ENCODE measurements at regions not wholly inside any gene's neighbourhood (a gene's known extent, or its start where the extent isn't known, plus 50 kb on each side); places are given as distances from the start of the nearest gene placed in this dataset.

DNA sequence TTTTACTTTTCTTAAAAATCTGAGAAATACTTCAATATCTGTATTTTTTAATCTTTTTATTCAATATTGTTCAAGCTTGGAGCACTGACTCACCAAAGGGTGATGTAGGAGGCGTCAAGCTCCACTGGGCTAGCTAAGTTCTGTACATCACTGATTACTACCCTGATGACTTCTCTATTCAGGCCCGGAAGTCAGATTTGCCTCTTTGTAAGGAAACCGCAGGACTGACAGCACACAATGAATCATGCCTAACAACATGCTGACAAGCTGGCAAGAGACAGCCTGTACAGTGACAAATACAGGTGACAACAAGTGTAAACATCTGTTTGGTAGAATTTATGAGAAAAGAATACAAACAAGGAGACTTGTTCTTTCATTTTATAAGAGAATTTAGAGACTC is 627.9 kb upstream of the RORB start:
- Histone ChIP-seq H3K27me3 (no peaks in the 10 kb centered on the region), H3K4me3 (no peak overlapping the region), H3K4me1 (peaks cover 0 to 5% (median 0%) of the 10 kb centered on the region in 3 donors), H3K9me3 (no peaks in the 10 kb centered on the region), H3K27ac (no peak overlapping the region), H3K36me3 (no peaks in the 10 kb centered on the region)
- no peak for DNase-seq
- TF ChIP-seq POLR2A (IDR thresholded peaks at IDR 0.05), result no peak
- TF ChIP-seq, protein P1, sequence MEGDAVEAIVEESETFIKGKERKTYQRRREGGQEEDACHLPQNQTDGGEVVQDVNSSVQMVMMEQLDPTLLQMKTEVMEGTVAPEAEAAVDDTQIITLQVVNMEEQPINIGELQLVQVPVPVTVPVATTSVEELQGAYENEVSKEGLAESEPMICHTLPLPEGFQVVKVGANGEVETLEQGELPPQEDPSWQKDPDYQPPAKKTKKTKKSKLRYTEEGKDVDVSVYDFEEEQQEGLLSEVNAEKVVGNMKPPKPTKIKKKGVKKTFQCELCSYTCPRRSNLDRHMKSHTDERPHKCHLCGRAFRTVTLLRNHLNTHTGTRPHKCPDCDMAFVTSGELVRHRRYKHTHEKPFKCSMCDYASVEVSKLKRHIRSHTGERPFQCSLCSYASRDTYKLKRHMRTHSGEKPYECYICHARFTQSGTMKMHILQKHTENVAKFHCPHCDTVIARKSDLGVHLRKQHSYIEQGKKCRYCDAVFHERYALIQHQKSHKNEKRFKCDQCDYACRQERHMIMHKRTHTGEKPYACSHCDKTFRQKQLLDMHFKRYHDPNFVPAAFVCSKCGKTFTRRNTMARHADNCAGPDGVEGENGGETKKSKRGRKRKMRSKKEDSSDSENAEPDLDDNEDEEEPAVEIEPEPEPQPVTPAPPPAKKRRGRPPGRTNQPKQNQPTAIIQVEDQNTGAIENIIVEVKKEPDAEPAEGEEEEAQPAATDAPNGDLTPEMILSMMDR (IDR thresholded peaks at IDR 0.05), result no peak
- WGBS, 2 donors, result 6 to 14% methylated on average over 3 of the region's 3 CpGs
- intact Hi-C loops (cut with DNase I), result no loop called here

DNA sequence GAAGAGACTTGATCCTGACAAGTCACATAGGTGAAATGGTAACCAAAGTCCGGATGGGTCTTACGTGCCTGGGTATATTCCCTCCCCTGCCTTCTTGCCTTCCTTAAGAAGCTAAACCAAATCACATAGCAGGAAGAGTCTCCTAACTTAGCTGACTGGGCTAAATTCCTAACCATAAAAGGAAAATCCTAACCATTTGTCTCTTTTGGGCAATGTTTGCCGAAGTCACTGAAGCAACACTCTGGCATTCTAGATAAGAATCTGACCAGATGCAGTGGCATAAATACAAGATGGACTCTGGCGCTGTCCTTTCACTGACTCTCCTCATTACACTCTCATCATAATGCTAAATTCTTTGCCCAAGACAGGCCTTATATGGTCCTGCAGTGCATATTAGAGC is 625.5 kb upstream of the RORB start:
- Histone ChIP-seq H3K27me3 (no peaks in the 10 kb centered on the region), H3K36me3 (no peaks in the 10 kb centered on the region), H3K4me1 (peaks cover 0 to 5% (median 0%) of the 10 kb centered on the region in 3 donors), H3K9me3 (no peaks in the 10 kb centered on the region), H3K27ac (no peak overlapping the region), H3K4me3 (no peak overlapping the region)
- intact Hi-C loops (cut with DNase I), result no loop called here
- TF ChIP-seq, protein P1 (IDR thresholded peaks at IDR 0.05), result no peak
- TF ChIP-seq POLR2A (IDR thresholded peaks at IDR 0.05), result no peak
- DNase-seq, result no peak
- WGBS, 2 donors, result 86 to 88% methylated on average over 4 of the region's 4 CpGs

DNA sequence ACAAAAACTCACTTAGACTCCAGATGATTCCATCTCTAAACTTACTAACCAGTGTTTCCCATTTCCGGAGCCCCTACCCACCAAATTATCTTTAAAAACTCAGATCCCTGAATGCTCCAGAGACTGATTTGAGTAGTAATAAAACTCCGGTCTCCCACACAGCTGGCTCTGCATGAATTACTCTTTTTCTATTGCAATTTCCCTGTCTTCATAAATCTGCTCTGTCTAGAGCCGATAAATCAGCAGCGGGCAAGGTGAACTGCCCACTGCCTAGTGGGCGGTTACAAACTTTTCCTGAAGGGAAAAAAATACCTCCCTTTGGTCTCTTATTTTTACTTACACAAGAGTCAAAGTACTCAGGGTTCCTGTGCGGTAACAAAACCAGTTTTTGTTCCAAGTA is 624.4 kb upstream of the RORB start:
- 78 to 83% methylated on average over 6 of the region's 6 CpGs for WGBS, 2 donors
- Histone ChIP-seq H3K27me3 (no peaks in the 10 kb centered on the region), H3K27ac (no peak overlapping the region), H3K4me1 (peaks cover 0 to 5% (median 0%) of the 10 kb centered on the region in 3 donors), H3K9me3 (no peaks in the 10 kb centered on the region), H3K36me3 (no peaks in the 10 kb centered on the region), H3K4me3 (no peak overlapping the region)
- intact Hi-C loops (cut with DNase I), result no loop called here
- no peak for DNase-seq
- no peak for TF ChIP-seq POLR2A (IDR thresholded peaks at IDR 0.05)
- TF ChIP-seq, protein P1 (IDR thresholded peaks at IDR 0.05), result no peak

DNA sequence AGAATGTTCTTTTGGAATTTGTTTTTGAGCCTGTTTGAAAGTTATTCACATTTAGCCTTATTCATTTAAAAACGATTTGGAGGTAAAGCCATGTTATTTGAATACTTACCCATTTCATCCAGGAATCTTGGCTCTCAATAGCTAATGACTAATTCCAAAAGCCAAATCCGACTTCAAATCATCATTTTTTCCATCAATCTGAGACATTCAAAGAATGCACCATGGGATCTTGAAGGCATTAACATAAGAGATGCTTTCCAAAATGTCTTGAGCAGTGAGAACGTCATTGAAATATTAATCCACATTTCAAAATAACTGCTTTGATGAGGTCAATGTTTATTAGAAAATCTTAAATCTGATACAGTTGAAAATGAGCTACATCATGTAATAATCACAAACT is 617.0 kb upstream of the RORB start:
- H3K36me3 ChIP-seq, result no peaks in the 10 kb centered on the region
- intact Hi-C loops (cut with DNase I), result no loop called here
- no peaks in the 10 kb centered on the region for H3K9me3 ChIP-seq
- H3K4me1 ChIP-seq, result no peaks in the 10 kb centered on the region
- H3K27ac ChIP-seq, result no peak overlapping the region
- no peak overlapping the region for H3K4me3 ChIP-seq
- TF ChIP-seq POLR2A (IDR thresholded peaks at IDR 0.05), result no peak
- TF ChIP-seq, protein P1 (IDR thresholded peaks at IDR 0.05), result no peak
- 48 to 52% methylated on average over 3 of the region's 3 CpGs for WGBS, 2 donors
- H3K27me3 ChIP-seq, result no peaks in the 10 kb centered on the region
- DNase-seq, result no peak

DNA sequence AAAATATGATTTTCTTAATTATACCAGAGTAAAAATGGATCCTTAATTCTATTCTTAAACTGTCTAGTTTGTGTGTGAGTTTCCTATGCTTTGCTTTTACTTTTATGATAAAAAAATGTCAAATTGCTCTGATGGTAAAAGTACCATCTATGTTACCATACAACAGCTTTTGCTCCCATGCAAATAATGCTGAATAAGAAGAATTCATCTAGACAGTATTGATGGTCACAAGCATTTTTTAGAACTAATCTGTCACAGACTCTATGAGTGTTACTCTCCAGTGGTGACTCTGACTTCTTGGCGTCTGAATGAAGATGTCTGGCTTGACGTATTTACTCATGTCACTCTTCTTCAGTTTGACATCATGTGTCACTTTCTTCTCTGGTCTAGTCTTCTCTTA is 608.1 kb upstream of the RORB start:
- H3K27ac ChIP-seq, result no peak overlapping the region
- WGBS, 2 donors, result 86% methylated on average over 2 of the region's 2 CpGs
- no peaks in the 10 kb centered on the region for H3K36me3 ChIP-seq
- no peak for DNase-seq
- no peak overlapping the region for H3K4me3 ChIP-seq
- TF ChIP-seq, protein P1 (IDR thresholded peaks at IDR 0.05), result no peak
- no peak for TF ChIP-seq POLR2A (IDR thresholded peaks at IDR 0.05)
- no peaks in the 10 kb centered on the region for H3K27me3 ChIP-seq
- no peaks in the 10 kb centered on the region for H3K4me1 ChIP-seq
- no peaks in the 10 kb centered on the region for H3K9me3 ChIP-seq
- intact Hi-C loops (cut with DNase I), result no loop called here
